Astrocyte (in vitro differentiated cells and primary cell): ENCODE measurements at regions not wholly inside any gene's neighbourhood (a gene's known extent, or its start where the extent isn't known, plus 50 kb on each side); places are given as distances from the start of the nearest gene placed in this dataset.

Experiments
- CTCF ChIP-seq: IDR thresholded peaks from 2 replicates; pipeline ENCODE4 v1.5.1; 2011; ENCODE audit warnings: low read depth, mild to moderate bottlenecking, inconsistent platforms, low read length, moderate library complexity; ENCODE audit not compliant: insufficient read depth
- EZH2 ChIP-seq: IDR thresholded peaks from 2 replicates; pipeline ENCODE4 v1.6.1; 2012; ENCODE audit warnings: mild to moderate bottlenecking, low read length, inconsistent platforms; ENCODE audit not compliant: insufficient read depth

GRCh38 chr1:69090752-69091151 is 477.0 kb upstream of the LRRC7 start:
- TF ChIP-seq CTCF (no peak), EZH2 (no peak)
